Kidney epithelial cell (primary cell): ENCODE measurements at regions not wholly inside any gene's neighbourhood (a gene's known extent, or its start where the extent isn't known, plus 50 kb on each side); places are given as distances from the start of the nearest gene placed in this dataset.

Experiments
- DNase-seq: peaks from one replicate; pipeline ENCODE4 v3.0.0-alpha.2; 2010; ENCODE audit warnings: low read depth
- H3K27me3 ChIP-seq: 2 replicates; pipeline ENCODE4 v1.6.0; 2011; ENCODE audit warnings: low read length; ENCODE audit not compliant: control insufficient read depth, insufficient read depth
- H3K36me3 ChIP-seq: 2 replicates; pipeline ENCODE4 v1.5.1; 2011; ENCODE audit warnings: low read length; ENCODE audit not compliant: control insufficient read depth, insufficient read depth
- H3K4me3 ChIP-seq: 2 replicates; pipeline ENCODE4 v1.5.1; 2011; ENCODE audit warnings: low read depth, mild to moderate bottlenecking, control low read depth, low read length
- CTCF ChIP-seq: IDR thresholded peaks from 2 replicates; pipeline ENCODE4 v1.5.1; 2011; ENCODE audit warnings: mild to moderate bottlenecking, moderate library complexity, low read length, control low read depth, inconsistent platforms; ENCODE audit not compliant: insufficient read depth, poor library complexity, severe bottlenecking

- Histone ChIP-seq H3K27me3 (no peaks in the 10 kb centered on the region), H3K4me3 (no peak overlapping the region), H3K36me3 (no peaks in the 10 kb centered on the region)
- no peak for TF ChIP-seq CTCF
- DNase-seq: no peak
Observed at GRCh38 chr12:78585132-78585531, 279.4 kb upstream of the SYT1 start.

GRCh38 chr12:78586790-78587189 is 277.8 kb upstream of the SYT1 start:
- no peaks in the 10 kb centered on the region for H3K27me3 ChIP-seq
- no peak overlapping the region for H3K4me3 ChIP-seq

GRCh38 chr12:78599366-78599765 is 265.2 kb upstream of the SYT1 start:
- TF ChIP-seq CTCF: no peak
- no peak for DNase-seq
- H3K27me3 ChIP-seq: no peaks in the 10 kb centered on the region
- no peaks in the 10 kb centered on the region for H3K36me3 ChIP-seq
- H3K4me3 ChIP-seq: no peak overlapping the region

More at GRCh38 chr12:78586790-78587189, 277.8 kb upstream of the SYT1 start:
- no peak for DNase-seq
- no peak for TF ChIP-seq CTCF
- no peaks in the 10 kb centered on the region for H3K36me3 ChIP-seq

GRCh38 chr12:78600541-78600940 is 264.0 kb upstream of the SYT1 start:
- no peaks in the 10 kb centered on the region for H3K36me3 ChIP-seq
- H3K4me3 ChIP-seq: no peak overlapping the region
- TF ChIP-seq CTCF: no peak
- H3K27me3 ChIP-seq: no peaks in the 10 kb centered on the region
- DNase-seq: no peak

GRCh38 chr12:78611504-78611903 is 253.1 kb upstream of the SYT1 start:
- no peaks in the 10 kb centered on the region for H3K36me3 ChIP-seq
- H3K27me3 ChIP-seq: no peaks in the 10 kb centered on the region
- DNase-seq: no peak
- TF ChIP-seq CTCF: no peak
- H3K4me3 ChIP-seq: no peak overlapping the region

GRCh38 chr12:78612190-78612589 is 252.4 kb upstream of the SYT1 start:
- H3K27me3 ChIP-seq: no peaks in the 10 kb centered on the region
- DNase-seq: no peak
- no peak overlapping the region for H3K4me3 ChIP-seq
- no peaks in the 10 kb centered on the region for H3K36me3 ChIP-seq
- TF ChIP-seq CTCF: no peak
